HepG2 (cell line): ENCODE measurements at regions not wholly inside any gene's neighbourhood (a gene's known extent, or its start where the extent isn't known, plus 50 kb on each side); places are given as distances from the start of the nearest gene placed in this dataset.

ENCODE experiments used
- ATAC-seq: fragments of 200-7000 bp; cut with Tn5 transposase; 3 replicates; pipeline ENCODE4 v1.9.1; 2020; ENCODE audit warnings: mild to moderate bottlenecking, moderate library complexity
- BruUV-seq: library from RNA; stranded (reverse); fragments of 400-500 nt; replicated peaks from 2 replicates; lab custom pipeline; 2021; lab: Mats Ljungman, UMichigan
- CTCF ChIA-PET: fragments of 300-600 bp; formaldehyde crosslinking; extraction: SDS; loops from one replicate; lab custom pipeline; 2021; ENCODE audit warnings: low total read pairs, inconsistent platforms, low intra/inter-chr PET ratio; lab: Yijun Ruan, JAX
- POLR2A ChIA-PET: fragments of 350-600 bp; sonication (Branson Sonifier 250); formaldehyde crosslinking; loops from one replicate; lab custom pipeline; 2020; ENCODE audit warnings: antibody characterized with exemption, inconsistent platforms; lab: Yijun Ruan, JAX
- DNase-seq: peaks from one replicate; pipeline ENCODE4 v3.0.0-alpha.2; 2015; ENCODE audit warnings: low spot score
- FAIRE-seq: peaks from 3 replicates; lab custom pipeline; 2011; peaks lifted over from hg19 to GRCh38; lab: Jason Lieb, UNC
- H2AFZ ChIP-seq: one replicate; pipeline ENCODE4 v1.6.1; 2011; ENCODE audit warnings: low read length, inconsistent platforms
- H3K27ac ChIP-seq: fragments of 300-600 bp; 3 replicates; pipeline ENCODE4 v1.8.0; 2011; ENCODE audit warnings: mixed run types, mild to moderate bottlenecking, mixed read lengths, low read length, inconsistent platforms; ENCODE audit not compliant: insufficient read depth; ENCODE audit errors: extremely low read length
- H3K27me3 ChIP-seq, 2 experiments: fragments of 200-600 bp in 1 of 2; 2 replicates in 1 of 2; 3 replicates in 1 of 2; pipeline versions ENCODE4 v1.6.0 to v1.8.0; 2011; ENCODE audit warnings: low read length in 2 of 2, mild to moderate bottlenecking in 2 of 2, moderate library complexity in 2 of 2, inconsistent platforms in 1 of 2; ENCODE audit not compliant: insufficient read depth in 2 of 2, control insufficient read depth in 1 of 2
- H3K36me3 ChIP-seq, 2 experiments: fragments of 200-600 bp in 1 of 2; replicated peaks in 1 of 2; 2 replicates in 1 of 2; 3 replicates in 1 of 2; pipeline versions ENCODE4 v1.5.1 to v1.8.0; 2011; ENCODE audit warnings: low read length in 2 of 2, inconsistent platforms in 1 of 2; ENCODE audit not compliant: insufficient read depth in 2 of 2, control insufficient read depth in 1 of 2
- H3K4me1 ChIP-seq: 2 replicates; pipeline ENCODE4 v1.5.1; 2012; ENCODE audit warnings: low read length, inconsistent platforms; ENCODE audit not compliant: insufficient read depth
- H3K4me2 ChIP-seq: 2 replicates; pipeline ENCODE4 v1.6.0; 2011; ENCODE audit warnings: low read depth, low read length, inconsistent platforms
- H3K4me3 ChIP-seq, 3 experiments: fragments of 200-600 bp in 1 of 3; sonication (generic), shearing (Covaris generic) in 1 of 3; replicated peaks in 1 of 3; 2 replicates each; pipeline ENCODE4 v1.5.1; 2011 to 2016; ENCODE audit warnings: low read length in 3 of 3, inconsistent platforms in 2 of 3, low read depth in 2 of 3, mild to moderate bottlenecking in 2 of 3, control low read depth in 1 of 3, mixed read lengths in 1 of 3; ENCODE audit not compliant: insufficient read depth in 1 of 3
- H3K79me2 ChIP-seq: one replicate; pipeline ENCODE4 v1.6.1; 2011; ENCODE audit warnings: low read length, inconsistent platforms; ENCODE audit not compliant: insufficient read depth
- H3K9ac ChIP-seq: 2 replicates; pipeline ENCODE4 v1.6.0; 2011; ENCODE audit warnings: mild to moderate bottlenecking, low read depth, low read length, inconsistent platforms; ENCODE audit not compliant: insufficient read depth
- H3K9me3 ChIP-seq: 2 replicates; pipeline ENCODE4 v1.5.1; 2012; ENCODE audit warnings: mild to moderate bottlenecking, low read length
- H4K20me1 ChIP-seq: 2 replicates; pipeline ENCODE4 v1.6.0; 2011; ENCODE audit warnings: inconsistent platforms, mild to moderate bottlenecking, low read length, moderate library complexity; ENCODE audit not compliant: insufficient read depth
- ERF ChIP-seq: IDR thresholded peaks from 2 replicates; pipeline ENCODE4 v1.6.1; 2018; ENCODE audit warnings: missing biosample characterization, missing genetic modification reagents
- MLLT10 ChIP-seq: sonication (generic); formaldehyde crosslinking; IDR thresholded peaks from 2 replicates; pipeline ENCODE4 v1.4.0; 2020; ENCODE audit warnings: missing genetic modification reagents
- PATZ1 ChIP-seq: sonication (generic); formaldehyde crosslinking; IDR thresholded peaks from 2 replicates; pipeline ENCODE4 v1.4.0; 2020; ENCODE audit warnings: missing genetic modification reagents
- POGK ChIP-seq: sonication (generic); formaldehyde crosslinking; conservative IDR thresholded peaks from 2 replicates; pipeline ENCODE4 v1.8.0; 2022; ENCODE audit warnings: mild to moderate bottlenecking, moderate library complexity, missing genetic modification reagents
- ZNF121 ChIP-seq: sonication (generic); formaldehyde crosslinking; IDR thresholded peaks from 2 replicates; pipeline ENCODE4 v1.5.0; 2020; ENCODE audit warnings: mild to moderate bottlenecking, missing genetic modification reagents
- ZNF44 ChIP-seq: sonication (generic); formaldehyde crosslinking; IDR thresholded peaks from 2 replicates; pipeline ENCODE4 v1.5.1; 2020; ENCODE audit warnings: mild to moderate bottlenecking, missing genetic modification reagents
- WGBS: methylation state at CpG from one replicate; pipeline ENCODE4 v1.1.6; 2017; ENCODE audit warnings: low lambda C conversion rate; 5-methylcytosine and 5-hydroxymethylcytosine counted together
- in situ Hi-C: cut with HindIII; loops from 2 replicates; pipeline ENCODE4 v1.10.0; 2017; ENCODE audit warnings: low pct_unique_long_range_greater_than_20kb; ENCODE audit not compliant: extremely low pct_ligation_motif_present
- intact Hi-C: fragments of 100-400 bp; cut with micrococcal nuclease; formaldehyde crosslinking; loops from one replicate; pipeline ENCODE4 v1.10.0; 2022; ENCODE audit not compliant: unreplicated experiment

- CTCF ChIA-PET: no interaction called here
- Histone ChIP-seq H3K36me3 (no peaks in the 10 kb centered on the region), H3K27me3 (peaks cover 0 to 33% of the 10 kb centered on the region in 2 experiments; a peak in 2 of 5 replicates), H3K27ac (no peak overlapping the region), H4K20me1 (no peaks in the 10 kb centered on the region), H3K9me3 (no peaks in the 10 kb centered on the region), H3K79me2 (no peaks in the 10 kb centered on the region), H3K4me2 (no peak overlapping the region), H2AFZ (no peak overlapping the region), H3K4me3 (no peak overlapping the region), H3K9ac (no peak overlapping the region), H3K4me1 (no peaks in the 10 kb centered on the region)
- POLR2A ChIA-PET: no interaction called here
- DNase-seq (no peak), FAIRE-seq (no peak), ATAC-seq (no peak)
- intact Hi-C loops: no loop called here
- WGBS: 9% methylated on average over 10 of the region's 10 CpGs
- TF ChIP-seq POGK (CRISPR knock-in tag) (no peak), MLLT10 (CRISPR knock-in tag) (no peak), ZNF44 (no peak), ZNF121 (CRISPR knock-in tag) (no peak), ERF (no peak), PATZ1 (CRISPR knock-in tag) (no peak)
- BruUV-seq: no TSS peak
- in situ Hi-C loops: no loop called here
Measured at GRCh38 chr2:206212673-206213513, 53.2 kb downstream of the EEF1B2 start.
